ENCODE measurements at regions not wholly inside any gene's neighbourhood (a gene's known extent, or its start where the extent isn't known, plus 50 kb on each side); places are given as distances from the start of the nearest gene placed in this dataset.

DNA sequence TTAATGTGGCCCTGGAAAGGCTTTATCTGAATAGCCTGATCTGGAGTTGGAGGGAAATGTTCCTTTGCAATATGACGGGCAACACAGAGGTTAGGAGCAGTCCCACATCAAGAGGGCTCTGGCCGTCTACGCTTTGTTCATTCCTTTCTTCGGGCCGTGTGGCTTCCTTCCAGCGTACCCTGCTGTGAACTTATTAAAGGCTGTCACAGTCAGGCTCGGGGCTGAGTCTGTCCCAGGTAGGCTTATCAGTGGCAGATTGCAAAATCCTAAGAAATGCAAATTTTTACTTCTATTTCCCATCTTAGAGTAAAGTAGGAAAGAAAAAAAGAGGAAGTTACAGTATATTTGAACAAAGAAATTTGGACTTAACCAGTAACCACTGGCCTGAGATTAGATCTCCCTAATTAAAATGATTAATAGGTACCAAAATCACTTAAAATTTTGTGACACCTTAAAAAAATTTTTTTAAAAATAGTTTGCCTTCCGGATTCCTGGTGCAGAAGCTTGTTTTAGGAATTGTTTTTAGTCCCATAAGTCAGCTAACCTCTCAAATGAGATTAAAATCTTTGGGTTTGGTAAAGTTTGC lies 453.1 kb upstream of the MKI67 start:
- no peak for TF ChIP-seq CTCF (IDR thresholded peaks at IDR 0.05)
- no peak for TF ChIP-seq POLR2A (IDR thresholded peaks at IDR 0.05)

Measured in lower leg skin (tissue), 3 donors.